Esophagus muscularis mucosa (tissue), 4 donors: ENCODE measurements at regions not wholly inside any gene's neighbourhood (a gene's known extent, or its start where the extent isn't known, plus 50 kb on each side); places are given as distances from the start of the nearest gene placed in this dataset.

Experiments
- CTCF ChIP-seq, 3 experiments: fragments of 200-600 bp in 2 of 3; fragments of 450-650 bp in 1 of 3; sonication (generic) in 2 of 3; IDR thresholded peaks; one replicate each; pipeline ENCODE4 v1.5.1; 2017 to 2019; ENCODE audit warnings: antibody characterized with exemption in 3 of 3, mild to moderate bottlenecking in 2 of 3, moderate library complexity in 1 of 3
- EP300 ChIP-seq: sonication (generic); formaldehyde crosslinking; IDR thresholded peaks from one replicate; pipeline ENCODE4 v1.6.1; 2017; ENCODE audit warnings: antibody characterized with exemption
- POLR2A ChIP-seq: fragments of 450-650 bp; IDR thresholded peaks from one replicate; pipeline ENCODE4 v1.6.1; 2017; ENCODE audit warnings: antibody characterized with exemption, moderate library complexity, mild to moderate bottlenecking, low read depth

DNA sequence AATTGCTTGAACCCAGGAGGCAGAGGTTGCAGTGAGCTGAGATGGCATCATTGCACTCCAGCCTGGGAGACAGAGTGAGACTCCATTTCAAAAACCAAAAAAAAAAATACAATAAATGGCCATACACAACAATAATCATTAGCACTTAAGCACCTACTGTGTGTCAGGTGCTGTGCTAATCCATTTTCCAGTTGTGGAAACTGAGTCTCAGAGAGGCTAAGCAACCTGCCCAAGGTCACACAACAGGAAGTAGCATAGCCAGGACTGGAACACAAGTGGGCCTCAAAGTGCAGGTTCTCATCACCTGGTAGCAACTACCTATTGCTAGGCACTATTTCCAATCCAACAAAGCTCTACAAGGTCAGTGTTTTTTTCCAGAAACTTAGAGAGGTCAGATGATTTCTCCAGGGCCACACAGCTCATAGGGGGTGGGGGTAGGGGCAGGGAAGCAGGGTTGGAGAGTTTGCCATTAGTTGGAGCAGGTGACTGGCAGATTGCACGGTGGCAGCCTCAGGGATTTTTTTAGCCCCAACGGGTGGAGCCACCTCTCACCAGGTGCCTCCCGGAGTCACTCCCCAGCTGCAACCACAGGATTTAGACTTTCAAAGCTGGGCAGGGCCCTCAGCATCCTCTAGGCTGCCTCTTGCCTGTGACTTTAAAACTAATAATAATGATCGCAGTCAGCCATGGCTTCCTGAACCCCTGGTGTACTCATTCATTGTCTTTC is 52.5 kb upstream of the ID3 start:
- no peak for TF ChIP-seq CTCF (IDR thresholded peaks at IDR 0.05)
- TF ChIP-seq POLR2A = no peak
- no peak for TF ChIP-seq EP300
